GM12878 (cell line): ENCODE measurements at regions not wholly inside any gene's neighbourhood (a gene's known extent, or its start where the extent isn't known, plus 50 kb on each side); places are given as distances from the start of the nearest gene placed in this dataset.

Experiments
- ATAC-seq: fragments of 200-7000 bp; cut with Tn5 transposase; 3 replicates; pipeline ENCODE4 v1.9.1; 2020; ENCODE audit warnings: mild to moderate bottlenecking, moderate library complexity
- BruUV-seq: library from RNA; stranded (reverse); fragments of 400-500 nt; replicated peaks from 2 replicates; lab custom pipeline; 2021; lab: Mats Ljungman, UMichigan
- CTCF ChIA-PET: fragments of 300-600 bp; sonication (Branson Sonifier 250); formaldehyde crosslinking; extraction: SDS; loops from one replicate; lab custom pipeline; 2021; ENCODE audit warnings: inconsistent platforms; lab: Yijun Ruan, JAX
- POLR2A ChIA-PET: fragments of 350-600 bp; formaldehyde crosslinking; extraction: SDS; loops from one replicate; lab custom pipeline; 2021; ENCODE audit warnings: inconsistent platforms; lab: Charles Lee
- RAD21 ChIA-PET: fragments of 300-600 bp; sonication (Branson Sonifier 250); formaldehyde crosslinking; loops from one replicate; lab custom pipeline; 2023; ENCODE audit warnings: antibody characterized with exemption; ENCODE audit not compliant: unreplicated experiment; lab: Charles Lee
- SMC1A ChIA-PET: fragments of 300-600 bp; sonication (Branson Sonifier 250); formaldehyde crosslinking; loops from one replicate; lab custom pipeline; 2023; ENCODE audit not compliant: unreplicated experiment, uncharacterized antibody; lab: Charles Lee
- DNase-seq: peaks from one replicate; pipeline ENCODE4 v3.0.0-alpha.2; 2011; ENCODE audit warnings: low read depth, low spot score
- FAIRE-seq: peaks from 3 replicates; lab custom pipeline; 2011; peaks lifted over from hg19 to GRCh38; lab: Jason Lieb, UNC
- H2AFZ ChIP-seq: 2 replicates; pipeline ENCODE4 v1.6.0; 2011; ENCODE audit warnings: low read depth, low read length, control low read depth; ENCODE audit not compliant: control insufficient read depth
- H3K27ac ChIP-seq: 2 replicates; pipeline ENCODE4 v1.5.1; 2011; ENCODE audit warnings: control low read depth; ENCODE audit not compliant: control insufficient read depth, insufficient read depth
- H3K27me3 ChIP-seq, 2 experiments: replicated peaks in 1 of 2; 2 replicates each; pipeline versions ENCODE4 v1.6.0 to v1.6.1; 2011; ENCODE audit warnings: low read length in 1 of 2; ENCODE audit not compliant: control insufficient read depth in 2 of 2, insufficient read depth in 2 of 2
- H3K36me3 ChIP-seq, 2 experiments: 2 replicates each; pipeline ENCODE4 v1.5.1; 2011; ENCODE audit warnings: low read length in 1 of 2; ENCODE audit not compliant: control insufficient read depth in 2 of 2, insufficient read depth in 2 of 2
- H3K4me1 ChIP-seq: 2 replicates; pipeline ENCODE4 v1.6.1; 2011; ENCODE audit warnings: mild to moderate bottlenecking, low read length, moderate library complexity, mixed read lengths; ENCODE audit not compliant: control insufficient read depth, insufficient read depth
- H3K4me2 ChIP-seq: 2 replicates; pipeline ENCODE4 v1.6.0; 2011; ENCODE audit warnings: control low read depth; ENCODE audit not compliant: control insufficient read depth, insufficient read depth
- H3K4me3 ChIP-seq: fragments of 200-600 bp; sonication (generic); 2 replicates; pipeline ENCODE4 v1.5.1; 2016
- H3K79me2 ChIP-seq: 2 replicates; pipeline ENCODE4 v1.6.0; 2011; ENCODE audit warnings: low read length; ENCODE audit not compliant: control insufficient read depth, insufficient read depth
- H3K9ac ChIP-seq: 2 replicates; pipeline ENCODE4 v1.8.0; 2011; ENCODE audit warnings: low read length, control low read depth, mixed read lengths; ENCODE audit not compliant: control insufficient read depth, insufficient read depth
- H3K9me3 ChIP-seq: replicated peaks from 3 replicates; pipeline ENCODE4 v1.5.1; 2011; ENCODE audit warnings: mild to moderate bottlenecking, low read length; ENCODE audit not compliant: control insufficient read depth, insufficient read depth
- H4K20me1 ChIP-seq: 2 replicates; pipeline ENCODE4 v1.6.0; 2011; ENCODE audit not compliant: control insufficient read depth, insufficient read depth
- ATF7 ChIP-seq: fragments of 450-650 bp; IDR thresholded peaks from 2 replicates; pipeline ENCODE4 v1.6.1; 2016; ENCODE audit warnings: low read depth, mild to moderate bottlenecking
- GATAD2B ChIP-seq: fragments of 450-650 bp; conservative IDR thresholded peaks from 2 replicates; pipeline ENCODE4 v1.6.1; 2017; ENCODE audit warnings: low read depth, mild to moderate bottlenecking, moderate library complexity
- HDGF ChIP-seq: fragments of 450-650 bp; IDR thresholded peaks from 2 replicates; pipeline ENCODE4 v1.6.1; 2016; ENCODE audit warnings: antibody characterized with exemption
- NFXL1 ChIP-seq: fragments of 450-650 bp; IDR thresholded peaks from 2 replicates; pipeline ENCODE4 v1.6.1; 2017; ENCODE audit warnings: antibody characterized with exemption, mild to moderate bottlenecking, borderline replicate concordance
- PML ChIP-seq: IDR thresholded peaks from 2 replicates; pipeline ENCODE4 v1.6.1; 2012; ENCODE audit warnings: low read length, inconsistent platforms
- PRDM15 ChIP-seq: fragments of 450-650 bp; formaldehyde crosslinking; IDR thresholded peaks from 2 replicates; pipeline ENCODE4 v1.4.0; 2020; ENCODE audit warnings: mild to moderate bottlenecking, moderate library complexity
- RBBP5 ChIP-seq: fragments of 200-600 bp; sonication (generic); conservative IDR thresholded peaks from 2 replicates; pipeline ENCODE4 v1.6.1; 2016
- RCOR1 ChIP-seq: conservative IDR thresholded peaks from 2 replicates; pipeline ENCODE4 v1.6.1; 2012; ENCODE audit warnings: low read depth, low read length, improper control_type of control experiment
- SP1 ChIP-seq: IDR thresholded peaks from one replicate; pipeline ENCODE4 v1.6.1; 2011; ENCODE audit warnings: low read depth, low read length
- SUPT20H ChIP-seq: IDR thresholded peaks from 2 replicates; pipeline ENCODE4 v1.6.1; 2011; ENCODE audit warnings: low read depth, mild to moderate bottlenecking, low read length, moderate library complexity, borderline replicate concordance; ENCODE audit not compliant: control insufficient read depth
- WRNIP1 ChIP-seq: IDR thresholded peaks from 2 replicates; pipeline ENCODE4 v1.6.1; 2011; ENCODE audit warnings: low read depth, low read length, improper control_type of control experiment, borderline replicate concordance
- ZBTB40 ChIP-seq: fragments of 450-650 bp; IDR thresholded peaks from 2 replicates; pipeline ENCODE4 v1.6.1; 2016; ENCODE audit warnings: mild to moderate bottlenecking, moderate library complexity, borderline replicate concordance
- ZNF274 ChIP-seq: IDR thresholded peaks from one replicate; pipeline ENCODE4 v1.8.0; 2011; ENCODE audit not compliant: insufficient read length, insufficient read depth
- ZNF384 ChIP-seq: IDR thresholded peaks from 2 replicates; pipeline ENCODE4 v1.6.1; 2012; ENCODE audit warnings: low read depth, mild to moderate bottlenecking, low read length, improper control_type of control experiment, borderline replicate concordance
- WGBS: methylation state at CpG from one replicate; pipeline ENCODE4 v1.1.6; 2016; ENCODE audit warnings: low lambda C conversion rate; ENCODE audit not compliant: insufficient replicate concordance, insufficient coverage; ENCODE audit errors: missing lambda C conversion rate; 5-methylcytosine and 5-hydroxymethylcytosine counted together
- in situ Hi-C: fragments of 300-500 bp; cut with MboI; formaldehyde crosslinking; loops from 9 replicates; pipeline ENCODE4 v1.14.3; 2018; ENCODE audit warnings: mixed read lengths
- intact Hi-C: fragments of 100-400 bp; cut with micrococcal nuclease; formaldehyde crosslinking; loops from one replicate; pipeline ENCODE4 v1.14.2; 2022; ENCODE audit not compliant: unreplicated experiment
- TF ChIP-seq, protein P1 (sequence below): IDR thresholded peaks from 2 replicates; pipeline ENCODE4 v1.6.1; 2012; ENCODE audit warnings: low read length, inconsistent platforms

- Histone ChIP-seq H4K20me1 (no peaks in the 10 kb centered on the region), H3K36me3 (no peaks in the 10 kb centered on the region), H3K4me1 (no peaks in the 10 kb centered on the region), H3K4me2 (no peak overlapping the region), H3K27ac (no peak overlapping the region), H2AFZ (no peak overlapping the region), H3K79me2 (no peaks in the 10 kb centered on the region), H3K9ac (no peak overlapping the region), H3K9me3 (no peaks in the 10 kb centered on the region), H3K27me3 (peaks cover 0 to 2% of the 10 kb centered on the region in 2 experiments; a peak in 2 of 4 replicates), H3K4me3 (no peak overlapping the region)
- ATAC-seq (no peak), DNase-seq (no peak), FAIRE-seq (no peak)
- ChIA-PET CTCF (no interaction called here), RAD21 (no interaction called here), SMC1A (interaction anchor here (0.6 kb wide), 1 partner anchor 915 kb away, joined by 3 read pairs; no protein-coding TSS in a partner anchor), POLR2A (no interaction called here)
- BruUV-seq, result no TSS peak
- intact Hi-C loops (no loop called here), in situ Hi-C loops (no loop called here)
- no peak for TF ChIP-seq ZNF384
- no peak for TF ChIP-seq RBBP5
- TF ChIP-seq ATF7, result no peak
- TF ChIP-seq, protein P1, sequence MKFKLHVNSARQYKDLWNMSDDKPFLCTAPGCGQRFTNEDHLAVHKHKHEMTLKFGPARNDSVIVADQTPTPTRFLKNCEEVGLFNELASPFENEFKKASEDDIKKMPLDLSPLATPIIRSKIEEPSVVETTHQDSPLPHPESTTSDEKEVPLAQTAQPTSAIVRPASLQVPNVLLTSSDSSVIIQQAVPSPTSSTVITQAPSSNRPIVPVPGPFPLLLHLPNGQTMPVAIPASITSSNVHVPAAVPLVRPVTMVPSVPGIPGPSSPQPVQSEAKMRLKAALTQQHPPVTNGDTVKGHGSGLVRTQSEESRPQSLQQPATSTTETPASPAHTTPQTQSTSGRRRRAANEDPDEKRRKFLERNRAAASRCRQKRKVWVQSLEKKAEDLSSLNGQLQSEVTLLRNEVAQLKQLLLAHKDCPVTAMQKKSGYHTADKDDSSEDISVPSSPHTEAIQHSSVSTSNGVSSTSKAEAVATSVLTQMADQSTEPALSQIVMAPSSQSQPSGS, result no peak
- TF ChIP-seq SUPT20H, result no peak
- TF ChIP-seq RCOR1, result no peak
- no peak for TF ChIP-seq PRDM15 (CRISPR knock-in tag)
- no peak for TF ChIP-seq GATAD2B
- no peak for TF ChIP-seq HDGF
- no peak for TF ChIP-seq ZBTB40
- no peak for TF ChIP-seq WRNIP1
- TF ChIP-seq SP1, result no peak
- no peak for TF ChIP-seq PML
- no peak for TF ChIP-seq ZNF274
- TF ChIP-seq NFXL1, result no peak
- WGBS, result 18% methylated on average over 6 of the region's 6 CpGs
These were observed 131.1 kb upstream of the SHH start for GRCh38 chr7:155943251-155943899.
